ENCODE measurements at regions not wholly inside any gene's neighbourhood (a gene's known extent, or its start where the extent isn't known, plus 50 kb on each side); places are given as distances from the start of the nearest gene placed in this dataset.

- no peak overlapping the region for H2AFZ ChIP-seq (ENCODE audit: low read depth, low read length)
Observed at GRCh38 chr5:56323505-56323904, 90.4 kb upstream of the ANKRD55 start.

GRCh38 chr5:56322592-56322991 is 89.5 kb upstream of the ANKRD55 start:
- Histone ChIP-seq H3K36me3 (ENCODE audit: insufficient read depth, low read length) (no peaks in the 10 kb centered on the region), H3K79me2 (replicated peaks; ENCODE audit: insufficient read depth, low read length) (no peaks in the 10 kb centered on the region), H3K4me2 (ENCODE audit: low read length) (no peak overlapping the region), H3K27ac (ENCODE audit: low read length) (no peak overlapping the region), H3K27me3 (ENCODE audit: insufficient read depth, low read depth, low read length) (no peaks in the 10 kb centered on the region), H4K20me1 (ENCODE audit: insufficient read depth) (no peaks in the 10 kb centered on the region), H3K9me3 (ENCODE audit: low read length) (no peaks in the 10 kb centered on the region), H3K4me3 (ENCODE audit: low read length) (no peak overlapping the region), H3F3A (ENCODE audit: insufficient read depth, low read length, poor library complexity, severe bottlenecking) (no peaks in the 10 kb centered on the region), H3K9ac (ENCODE audit: low read length) (no peak overlapping the region), H2AFZ (ENCODE audit: low read depth, low read length) (no peak overlapping the region), H3K9me2 (ENCODE audit: insufficient read depth, low read length) (no peaks in the 10 kb centered on the region)
- TF ChIP-seq MXI1 (conservative IDR thresholded peaks at IDR 0.05; ENCODE audit: poor library complexity, severe bottlenecking) (no peak), SMC3 (conservative IDR thresholded peaks at IDR 0.05; ENCODE audit: poor library complexity) (no peak), POLR2AphosphoS5 (IDR thresholded peaks at IDR 0.05) (no peak), CTCF (IDR thresholded peaks at IDR 0.05; ENCODE audit: poor library complexity, severe bottlenecking) (no peak), EP300 (conservative IDR thresholded peaks at IDR 0.05; ENCODE audit: poor library complexity, severe bottlenecking) (no peak), EZH2 (IDR thresholded peaks at IDR 0.05; ENCODE audit: borderline replicate concordance, insufficient read depth, low read length, poor library complexity, severe bottlenecking) (no peak), REST (IDR thresholded peaks at IDR 0.05; ENCODE audit: borderline replicate concordance) (no peak), TAF1 (IDR thresholded peaks at IDR 0.05; ENCODE audit: low read depth) (no peak), RAD21 (conservative IDR thresholded peaks at IDR 0.05) (no peak)

More at GRCh38 chr5:56323505-56323904, 90.4 kb upstream of the ANKRD55 start:
- Histone ChIP-seq H3K79me2 (replicated peaks; ENCODE audit: insufficient read depth, low read length) (no peaks in the 10 kb centered on the region), H3K27me3 (ENCODE audit: insufficient read depth, low read depth, low read length) (no peaks in the 10 kb centered on the region), H3K9ac (ENCODE audit: low read length) (no peak overlapping the region), H4K20me1 (ENCODE audit: insufficient read depth) (no peaks in the 10 kb centered on the region), H3K36me3 (ENCODE audit: insufficient read depth, low read length) (no peaks in the 10 kb centered on the region), H3K4me2 (ENCODE audit: low read length) (no peak overlapping the region), H3K9me3 (ENCODE audit: low read length) (no peaks in the 10 kb centered on the region), H3F3A (ENCODE audit: insufficient read depth, low read length, poor library complexity, severe bottlenecking) (no peaks in the 10 kb centered on the region), H3K27ac (ENCODE audit: low read length) (no peak overlapping the region), H3K4me3 (ENCODE audit: low read length) (no peak overlapping the region), H3K9me2 (ENCODE audit: insufficient read depth, low read length) (no peaks in the 10 kb centered on the region)
- TF ChIP-seq EP300 (conservative IDR thresholded peaks at IDR 0.05; ENCODE audit: poor library complexity, severe bottlenecking) (no peak), CTCF (IDR thresholded peaks at IDR 0.05; ENCODE audit: poor library complexity, severe bottlenecking) (peak; percentile 26), RAD21 (conservative IDR thresholded peaks at IDR 0.05) (no peak)
